HG03460 (cell line): ENCODE measurements at regions not wholly inside any gene's neighbourhood (a gene's known extent, or its start where the extent isn't known, plus 50 kb on each side); places are given as distances from the start of the nearest gene placed in this dataset.
"Not testable (repeated sequence)": the region's sequence is repeated elsewhere in the genome, so short reads cannot be mapped to it uniquely, and the experiment has no call there.

Experiments used
- ATAC-seq: cut with Tn5 transposase; IDR thresholded peaks from one replicate; pipeline ENCODE4 v1.9.1; 2021; ENCODE audit not compliant: unreplicated experiment

DNA sequence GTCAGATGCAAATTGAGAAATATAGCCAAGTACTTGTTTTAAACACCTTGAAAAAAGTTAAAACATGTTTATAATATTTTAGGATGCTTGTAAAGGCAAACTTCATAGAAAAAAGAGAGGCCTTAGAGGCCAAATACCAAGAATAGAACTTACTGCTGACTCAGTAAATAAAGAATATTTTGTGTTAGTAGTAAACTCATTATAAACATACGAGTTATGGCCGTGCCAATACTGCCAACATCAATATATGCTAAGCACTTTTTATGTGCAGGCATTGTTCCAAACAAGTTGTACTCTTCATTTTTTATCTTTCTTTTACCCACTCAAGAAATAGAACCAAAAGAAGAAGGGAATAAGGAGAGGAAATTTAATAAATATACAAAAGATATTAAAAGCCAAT is 705.9 kb upstream of the NCAM2 start:
- ATAC-seq = no peak

DNA sequence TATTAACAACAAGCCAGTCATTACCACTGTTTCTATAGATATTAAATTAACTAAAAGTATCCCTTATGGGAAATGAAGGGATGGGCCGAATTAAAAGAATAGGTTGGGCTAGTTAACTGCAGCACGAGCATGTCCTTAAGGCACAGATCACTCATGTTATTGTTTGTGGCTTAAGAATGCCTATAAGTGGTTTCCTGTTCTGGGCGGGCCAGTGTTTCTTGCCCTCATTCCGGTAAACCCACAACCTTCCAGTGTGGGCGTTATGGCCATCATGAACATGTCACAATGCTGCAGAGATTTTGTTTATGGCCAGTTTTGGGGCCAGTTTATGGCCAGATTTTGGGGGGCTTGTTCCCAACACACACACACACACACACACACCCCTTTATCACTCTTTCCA is 705.4 kb upstream of the NCAM2 start:
- ATAC-seq = not testable (repeated sequence)

DNA sequence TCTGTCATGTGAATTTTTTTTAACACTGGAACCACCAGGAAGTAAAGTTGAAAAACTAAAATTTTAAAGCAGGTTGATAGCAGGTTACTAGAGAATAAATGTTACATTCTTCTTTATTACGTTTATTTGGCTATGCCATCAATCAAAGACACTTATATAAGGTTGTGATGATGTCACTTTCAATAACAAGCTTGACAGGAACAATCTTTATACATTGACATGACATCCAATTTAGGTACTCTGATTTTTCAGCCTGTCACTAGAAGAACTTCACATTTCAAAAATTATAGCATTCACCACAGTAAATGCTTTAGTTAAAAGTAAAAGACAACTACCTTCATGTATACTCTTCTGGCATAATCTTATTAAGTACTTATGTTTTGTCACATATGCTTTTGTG is 696.8 kb upstream of the NCAM2 start:
- ATAC-seq = no peak

DNA sequence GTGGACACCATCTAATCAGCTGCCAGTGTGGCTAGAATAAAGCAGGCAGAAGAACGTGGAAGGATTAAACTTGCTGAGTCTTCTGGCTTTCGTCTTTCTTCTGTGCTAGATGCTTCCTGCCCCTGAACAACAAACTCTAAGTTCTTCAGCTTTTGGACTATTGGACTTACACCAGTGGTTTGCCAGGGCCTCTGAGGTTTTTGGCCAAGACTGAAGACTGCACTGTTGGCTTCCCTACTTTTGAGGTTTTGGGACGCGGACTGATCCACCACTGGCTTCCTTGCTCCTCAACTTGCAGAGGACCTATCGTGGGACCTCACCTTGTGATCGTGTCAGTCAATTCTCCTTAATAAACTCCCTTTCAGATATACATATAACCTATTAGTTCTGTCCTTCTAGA is 696.1 kb upstream of the NCAM2 start:
- ATAC-seq = no peak

DNA sequence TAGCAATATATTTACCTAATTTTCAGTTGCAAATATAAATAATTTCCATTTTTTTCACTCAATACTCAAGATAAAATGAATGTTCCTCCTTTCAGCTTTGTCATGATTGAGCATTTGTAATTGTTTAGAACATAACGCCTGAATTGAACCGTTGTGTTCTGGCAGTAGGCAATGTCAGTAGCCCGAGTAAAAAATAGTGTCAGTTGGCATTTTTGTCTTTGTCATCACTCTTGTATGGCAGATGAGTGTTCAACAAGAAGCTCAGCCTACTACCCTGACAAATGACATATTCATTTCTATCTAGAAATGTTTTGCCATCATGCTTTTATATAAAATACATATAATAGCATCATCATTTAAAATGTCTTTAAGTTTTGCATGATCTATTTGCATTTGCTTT is 691.4 kb upstream of the NCAM2 start:
- ATAC-seq = no peak

DNA sequence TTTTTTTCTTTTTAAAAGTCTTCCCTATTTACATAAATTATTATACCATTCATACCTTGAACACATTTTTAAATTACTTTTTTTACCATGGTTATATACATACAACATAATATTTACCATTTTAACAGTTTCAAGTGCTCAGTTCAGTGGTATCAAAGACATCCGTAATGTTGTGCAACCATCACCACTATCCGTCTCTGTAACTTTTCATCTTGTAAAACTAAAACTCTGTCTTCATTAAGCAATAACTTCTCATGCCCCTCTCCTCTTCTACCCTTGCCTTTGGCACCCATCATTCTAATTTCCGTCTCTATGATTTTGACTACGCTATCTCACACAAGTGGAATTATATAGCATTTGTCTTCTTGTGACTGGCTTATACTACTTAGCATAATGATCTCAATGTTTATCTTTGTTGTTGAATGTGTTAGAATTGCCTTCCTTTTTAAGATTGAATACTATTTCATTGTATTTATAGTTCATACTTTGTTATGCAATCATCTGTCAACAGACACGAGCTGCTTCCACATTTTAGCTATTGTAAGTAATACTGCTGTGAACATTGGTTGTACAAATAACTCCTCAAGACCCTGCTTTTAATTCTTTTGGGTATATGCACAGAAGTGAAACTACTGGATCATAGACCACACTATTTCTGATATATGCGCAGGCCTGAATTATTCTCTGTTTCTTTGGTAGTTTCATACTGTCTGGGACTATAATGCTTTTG is 689.5 kb upstream of the NCAM2 start:
- ATAC-seq = no peak

DNA sequence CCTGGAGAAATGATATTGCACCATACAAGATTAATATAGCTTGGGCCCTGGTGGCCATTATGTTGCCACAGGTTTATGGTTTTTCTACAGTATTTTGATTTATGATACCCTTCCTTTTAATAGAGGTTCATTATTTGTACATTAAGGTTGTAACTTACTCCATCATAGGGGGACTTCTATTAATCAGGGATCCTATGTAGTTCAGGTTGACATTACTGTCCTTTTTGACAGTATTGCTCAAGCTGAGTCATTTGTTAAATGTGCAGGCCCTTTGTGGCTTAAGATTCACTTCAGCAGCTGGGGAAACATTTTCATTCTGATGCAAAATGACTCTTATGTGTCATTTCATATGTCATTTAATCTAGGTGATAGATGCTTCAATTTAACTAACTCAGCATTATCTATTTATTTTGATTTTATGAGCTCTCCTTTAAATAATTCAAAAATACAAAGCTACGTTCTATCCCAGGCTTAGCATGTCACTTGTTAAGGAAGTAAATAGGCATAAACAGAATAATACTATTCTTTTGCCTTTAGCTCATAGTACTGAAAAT is 686.9 kb upstream of the NCAM2 start:
- ATAC-seq = no peak

DNA sequence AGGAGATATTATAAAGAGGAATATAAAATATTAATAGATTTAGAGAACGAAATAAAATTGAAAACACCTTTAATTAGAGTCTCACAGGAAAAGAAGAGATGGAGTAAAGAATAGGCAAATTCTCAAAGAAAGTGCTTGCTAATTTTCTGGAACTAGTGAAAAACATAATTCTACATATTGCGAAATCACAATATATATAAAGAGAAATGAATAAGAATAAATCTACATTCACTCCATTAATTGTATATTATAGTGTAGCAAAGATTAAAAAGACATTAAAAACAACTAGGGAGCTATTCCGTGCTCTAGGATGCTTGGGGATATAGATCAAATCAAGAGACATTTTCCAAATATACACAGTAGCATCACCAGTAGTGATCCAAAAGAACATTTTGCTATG is 685.2 kb upstream of the NCAM2 start:
- no peak for ATAC-seq

DNA sequence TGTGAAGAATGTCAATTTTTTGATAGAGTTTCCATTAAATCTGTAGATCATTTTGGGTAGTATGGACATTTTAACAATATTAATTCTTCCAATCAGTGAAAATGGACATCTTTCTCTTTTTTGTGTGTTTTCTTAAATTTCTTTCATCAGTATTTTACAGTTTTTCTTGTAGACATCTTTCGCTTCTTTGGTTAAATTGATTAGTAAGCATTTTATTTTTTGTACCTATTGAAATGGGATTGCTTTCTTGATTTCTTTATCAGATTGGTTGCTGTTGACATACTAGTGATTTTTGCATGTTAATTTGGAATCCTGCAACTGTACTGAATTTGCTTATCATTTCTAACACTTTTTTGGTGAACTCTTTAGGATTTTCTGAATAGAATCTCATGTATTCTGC is 683.2 kb upstream of the NCAM2 start:
- no peak for ATAC-seq

DNA sequence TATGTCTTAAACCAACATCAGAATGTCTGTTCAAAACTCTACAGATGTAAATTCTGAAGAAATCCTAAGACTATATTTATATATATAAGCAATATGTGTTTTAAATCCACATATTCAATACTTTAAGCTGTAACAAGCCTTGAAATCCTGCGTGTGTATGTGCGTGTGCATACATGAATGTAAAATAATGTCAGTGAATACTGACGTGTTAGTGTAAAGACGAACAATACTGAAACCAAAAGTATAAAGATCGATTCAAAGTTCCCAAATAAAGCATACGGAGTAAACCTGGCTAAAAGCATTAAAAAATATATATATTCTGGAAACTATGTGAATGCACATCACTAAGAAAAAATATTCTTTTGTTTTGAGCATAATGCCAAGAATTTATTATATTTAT is 668.6 kb upstream of the NCAM2 start:
- no peak for ATAC-seq

DNA sequence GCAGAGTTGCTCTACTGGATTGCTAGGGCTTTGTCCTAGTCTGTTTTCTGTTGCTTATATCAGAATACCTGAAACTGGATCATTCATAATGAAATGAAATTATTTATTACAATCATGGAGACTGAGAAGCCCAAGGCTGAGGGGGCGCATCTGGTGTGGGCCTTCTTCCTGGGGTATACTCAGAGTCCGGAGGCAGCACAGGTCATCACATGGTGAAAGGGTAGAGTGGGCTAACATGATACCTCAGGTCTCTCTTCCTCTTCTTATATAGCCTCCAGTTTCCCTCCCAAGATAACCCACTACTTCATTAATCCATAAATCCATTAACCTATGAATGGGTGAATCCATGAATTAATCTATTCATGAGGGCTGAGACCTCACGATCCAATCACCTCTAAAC is 667.6 kb upstream of the NCAM2 start:
- no peak for ATAC-seq

DNA sequence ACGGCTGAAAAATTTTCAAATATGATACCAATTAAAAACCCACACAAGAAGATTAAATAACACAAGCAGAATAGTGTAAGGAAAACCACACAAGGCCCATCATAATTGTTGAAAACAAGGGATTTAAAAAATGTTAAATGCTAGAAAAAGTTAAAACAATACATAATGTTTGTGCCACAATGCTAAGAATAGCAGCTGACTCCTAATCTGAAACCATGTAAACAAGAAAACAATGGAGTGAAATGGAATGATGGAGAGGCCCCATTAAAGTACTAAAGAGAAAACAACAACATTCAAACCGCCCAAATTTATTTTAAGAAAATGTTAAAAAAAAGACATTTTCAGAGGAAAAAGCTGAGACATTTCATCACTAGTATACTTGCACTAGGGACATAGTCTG is 663.6 kb upstream of the NCAM2 start:
- no peak for ATAC-seq

DNA sequence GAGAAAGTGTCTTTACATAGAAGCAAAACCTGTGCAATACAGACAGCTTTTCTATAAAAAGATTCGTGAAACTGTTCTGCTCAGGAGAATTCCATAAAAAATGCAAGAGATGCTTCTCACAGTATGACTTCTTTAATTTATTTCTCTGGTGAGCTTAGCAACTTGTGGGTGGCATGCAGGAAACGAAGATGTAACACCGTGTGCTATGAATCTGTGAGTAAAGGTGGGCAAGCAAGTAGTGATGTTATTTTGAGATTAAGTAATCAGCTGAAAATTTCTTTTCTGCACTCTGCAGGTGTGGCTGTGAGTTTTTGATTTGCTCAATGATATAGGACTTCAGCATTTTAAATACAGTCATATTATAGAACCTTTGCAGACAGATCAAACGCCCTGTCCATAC is 656.8 kb upstream of the NCAM2 start:
- ATAC-seq = no peak

DNA sequence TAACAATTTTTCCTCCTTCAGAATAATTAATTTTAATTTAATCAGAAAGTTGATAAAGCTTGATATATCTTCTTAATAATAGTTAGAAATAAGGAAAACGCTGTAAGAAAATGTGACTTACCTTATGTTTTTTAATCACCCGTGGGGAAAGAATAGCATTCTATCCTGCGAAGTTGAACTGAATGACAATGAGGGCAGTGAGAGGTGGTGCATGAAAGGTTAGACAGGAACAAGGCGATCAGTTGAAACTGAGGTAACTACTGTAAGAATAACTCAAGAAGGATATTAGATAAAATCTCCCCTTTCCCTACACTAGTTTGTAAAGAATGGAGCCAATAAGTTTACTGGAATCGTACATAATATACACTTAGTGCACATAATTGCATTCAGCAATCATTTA is 655.0 kb upstream of the NCAM2 start:
- no peak for ATAC-seq

DNA sequence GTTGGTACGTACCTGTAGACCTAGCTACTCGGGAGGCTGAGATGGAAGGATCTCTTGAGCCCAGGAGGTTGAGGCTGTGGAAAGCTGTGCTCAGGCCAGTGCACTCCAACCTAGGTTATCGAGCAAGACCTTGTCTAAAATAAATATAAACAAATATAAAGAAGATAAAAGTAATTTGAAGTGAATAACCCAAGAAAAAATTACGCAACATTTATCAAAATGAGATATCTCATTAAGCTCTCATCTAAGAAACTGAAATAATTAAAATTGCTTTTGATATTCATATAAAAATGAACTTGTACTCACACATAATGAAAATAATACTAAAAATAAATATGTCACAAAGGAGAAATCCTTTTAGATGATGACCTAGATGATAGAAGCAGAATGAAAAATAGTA is 647.1 kb upstream of the NCAM2 start:
- ATAC-seq = no peak

DNA sequence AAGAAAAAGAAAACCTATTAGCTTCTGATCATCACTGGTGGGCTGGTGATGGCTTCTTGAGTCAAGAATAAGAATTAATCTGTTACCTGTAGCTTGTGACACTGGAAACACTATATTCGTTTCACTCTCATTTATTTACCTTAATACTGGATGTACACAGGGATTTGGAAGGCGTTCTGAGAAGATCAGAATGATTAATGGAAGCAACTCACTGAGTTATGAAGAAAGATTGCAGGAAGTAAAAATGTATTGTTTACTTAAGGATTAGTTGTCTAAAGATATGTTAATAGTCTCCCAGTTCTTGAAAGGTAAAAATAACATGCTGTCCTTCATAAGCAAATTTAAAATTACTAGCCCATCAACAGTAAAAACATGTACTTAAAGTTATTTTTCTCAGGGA is 644.9 kb upstream of the NCAM2 start:
- no peak for ATAC-seq

DNA sequence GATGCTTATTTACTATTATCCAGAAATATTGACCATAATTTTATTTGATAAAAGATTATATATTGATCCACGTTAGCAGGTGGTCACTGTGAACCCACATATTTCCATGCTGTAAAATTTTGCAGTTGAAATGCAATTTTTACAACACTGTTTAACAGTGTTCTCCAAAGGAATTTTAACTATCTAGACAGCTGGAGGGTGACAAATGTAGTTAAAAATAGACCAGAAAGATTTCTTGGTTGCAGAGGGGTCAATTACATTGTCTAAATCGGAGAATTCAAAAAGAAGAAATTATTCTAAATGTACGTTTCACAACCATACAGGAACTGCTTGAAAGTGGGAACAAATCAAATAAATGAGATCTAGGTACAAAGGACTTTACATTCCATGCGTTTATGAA is 625.2 kb upstream of the NCAM2 start:
- no peak for ATAC-seq

DNA sequence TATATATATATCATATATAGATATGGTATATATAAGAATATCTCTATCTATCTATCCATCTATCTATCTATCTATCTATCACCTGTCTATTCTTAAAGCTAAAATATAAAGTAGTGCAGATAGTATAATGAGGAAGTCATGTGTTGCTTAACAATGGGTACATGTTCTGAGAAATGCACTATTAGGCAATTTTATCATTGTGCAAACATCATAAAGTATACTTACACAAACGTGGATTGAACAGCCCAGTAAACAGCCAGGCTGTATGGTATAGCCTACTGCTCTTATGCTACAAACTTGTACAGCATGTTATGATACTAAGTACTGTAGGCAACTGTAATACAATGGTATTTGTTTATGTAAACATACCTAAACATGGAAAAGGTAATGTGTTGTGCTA is 621.0 kb upstream of the NCAM2 start:
- ATAC-seq = no peak

DNA sequence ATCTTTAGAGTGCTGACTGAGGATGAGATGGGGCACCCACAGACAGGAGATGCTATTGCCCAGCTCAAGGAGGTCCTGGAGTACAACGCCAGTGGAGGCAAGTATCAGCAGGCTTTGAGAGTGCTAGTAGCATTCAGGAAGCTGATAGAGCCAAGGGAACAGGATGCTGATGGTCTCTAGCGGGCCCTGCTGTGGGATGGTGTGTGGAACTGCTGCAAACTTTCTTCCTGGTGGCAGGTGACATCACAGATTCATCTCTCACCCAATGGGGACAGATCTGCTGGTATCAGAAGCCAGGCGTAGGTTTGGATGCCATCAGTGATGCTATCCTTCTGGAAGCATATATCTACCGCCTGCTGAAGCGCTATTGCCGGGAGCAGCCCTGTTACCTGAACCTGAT is 609.8 kb upstream of the NCAM2 start:
- no peak for ATAC-seq

DNA sequence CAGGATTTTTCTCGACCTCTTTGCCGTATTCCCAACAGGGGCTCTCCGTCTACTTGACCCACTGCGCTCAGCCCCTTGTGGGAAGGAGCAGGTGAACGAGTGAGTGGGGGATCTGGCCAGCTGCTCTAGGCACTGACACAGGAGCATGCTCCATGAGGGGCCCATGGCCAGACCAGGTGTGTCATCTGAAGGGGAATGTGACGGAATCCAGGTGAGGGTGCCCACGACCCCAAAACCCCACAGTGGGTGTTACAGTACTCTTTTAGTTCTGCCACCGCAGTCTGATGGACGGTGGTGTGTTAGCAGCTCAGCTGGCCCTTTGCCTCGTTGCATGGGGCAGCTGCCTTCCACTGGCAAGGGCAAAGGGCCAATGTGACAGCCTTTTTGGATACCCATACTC is 601.4 kb upstream of the NCAM2 start:
- ATAC-seq = no peak

DNA sequence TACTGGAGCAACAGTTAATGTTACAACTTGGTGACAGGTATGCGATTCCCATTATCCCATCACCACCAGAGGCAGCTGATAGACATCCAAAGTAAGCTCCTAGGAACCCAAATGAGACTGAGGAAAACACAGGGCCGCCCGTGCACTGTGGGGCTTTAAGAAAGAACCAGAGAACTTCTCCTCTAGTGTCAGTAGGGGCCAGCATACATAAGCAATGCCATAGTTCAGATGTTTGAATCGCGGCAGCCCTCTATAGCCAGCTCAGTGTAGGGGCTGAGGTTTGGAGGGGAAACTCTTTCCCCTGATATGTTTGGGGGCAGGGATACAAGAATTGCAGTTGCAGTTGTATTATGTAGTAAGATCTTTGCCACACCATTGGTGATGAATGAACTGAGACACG is 593.3 kb upstream of the NCAM2 start:
- no peak for ATAC-seq

DNA sequence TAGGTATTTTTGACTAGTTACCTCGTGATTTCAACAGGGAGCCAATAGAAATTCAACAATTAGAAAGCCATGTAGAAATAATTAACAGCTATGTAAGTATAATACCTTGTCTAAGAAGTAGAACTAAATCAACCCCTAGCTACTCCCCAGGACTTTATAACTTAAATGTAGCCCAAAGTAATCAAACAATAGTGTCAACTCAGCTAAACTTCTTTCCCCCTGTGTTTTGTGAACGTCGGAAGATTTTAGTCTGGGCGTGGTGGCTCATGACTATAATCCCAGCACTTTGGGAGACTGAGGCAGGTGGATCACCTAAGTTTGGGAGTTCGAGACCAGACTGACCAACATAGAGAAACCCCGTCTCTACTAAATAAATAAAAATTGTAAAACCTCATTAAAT is 579.9 kb upstream of the NCAM2 start:
- no peak for ATAC-seq

DNA sequence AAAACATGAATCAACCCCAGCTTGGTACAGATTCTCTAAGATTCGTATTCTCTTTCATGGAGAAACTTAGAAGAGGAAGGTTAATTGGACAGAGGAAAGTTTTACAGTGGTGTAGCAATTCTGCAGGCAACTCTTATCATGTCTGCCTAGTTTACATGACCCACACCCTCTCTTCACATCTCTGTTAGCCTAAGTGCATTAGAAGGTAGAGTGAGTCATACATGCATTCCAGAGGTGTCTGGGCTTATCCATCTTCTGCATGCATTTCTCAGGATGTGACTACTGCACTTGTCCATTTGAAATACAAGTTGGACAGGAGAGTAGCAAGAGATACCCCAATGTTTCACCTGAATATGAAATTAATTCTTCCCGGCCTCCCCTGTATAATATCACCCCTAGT is 578.4 kb upstream of the NCAM2 start:
- no peak for ATAC-seq
